Upper lobe of left lung (tissue), 6 donors: ENCODE measurements at regions not wholly inside any gene's neighbourhood (a gene's known extent, or its start where the extent isn't known, plus 50 kb on each side); places are given as distances from the start of the nearest gene placed in this dataset.

Source experiments
- ATAC-seq, 2 donors: fragments of 200-7000 bp; cut with Tn5 transposase; one replicate each; pipeline ENCODE4 v1.9.1; 2022; ENCODE audit warnings: mild to moderate bottlenecking in 2 of 2, moderate library complexity in 2 of 2; ENCODE audit not compliant: low FRiP score in 2 of 2
- DNase-seq, 2 donors: peaks; one replicate each; pipeline ENCODE4 v3.0.0-alpha.2; 2019 to 2020
- H3K27ac ChIP-seq, 4 donors: fragments of 200-600 bp; sonication (generic); one replicate each; pipeline ENCODE4 v1.5.1; 2016 to 2019
- H3K27me3 ChIP-seq, 4 donors: fragments of 200-600 bp; sonication (generic); one replicate each; pipeline ENCODE4 v1.5.1; 2017 to 2019
- H3K36me3 ChIP-seq, 4 donors: fragments of 200-600 bp; sonication (generic); one replicate each; pipeline ENCODE4 v1.5.1; 2016 to 2019
- H3K4me1 ChIP-seq, 4 donors: fragments of 200-600 bp; sonication (generic); one replicate each; pipeline ENCODE4 v1.5.1; 2018 to 2019
- H3K4me3 ChIP-seq, 4 donors: fragments of 200-600 bp; sonication (generic); one replicate each; pipeline ENCODE4 v1.5.1; 2017 to 2019; ENCODE audit warnings: mild to moderate bottlenecking in 2 of 4, moderate library complexity in 1 of 4
- H3K9me3 ChIP-seq, 4 donors: fragments of 200-600 bp; sonication (generic); one replicate each; pipeline ENCODE4 v1.5.1; 2018 to 2019
- CTCF ChIP-seq, 6 experiments: fragments of 450-650 bp in 4 of 6; fragments of 200-600 bp in 2 of 6; sonication (generic) in 2 of 6; IDR thresholded peaks; one replicate each; pipeline ENCODE4 v1.5.1; 2016 to 2019; ENCODE audit warnings: antibody characterized with exemption in 6 of 6
- EP300 ChIP-seq, 4 donors: sonication (generic); formaldehyde crosslinking; IDR thresholded peaks; one replicate each; pipeline ENCODE4 v1.5.1; 2017; ENCODE audit warnings: antibody characterized with exemption in 4 of 4, control low read depth in 2 of 4
- POLR2A ChIP-seq, 4 donors: fragments of 450-650 bp; IDR thresholded peaks; one replicate each; pipeline ENCODE4 v1.5.1; 2016 to 2017; ENCODE audit warnings: antibody characterized with exemption in 4 of 4, mild to moderate bottlenecking in 2 of 4
- POLR2AphosphoS5 ChIP-seq, 2 donors: sonication (generic); formaldehyde crosslinking; IDR thresholded peaks; one replicate each; pipeline ENCODE4 v1.5.1; 2017; ENCODE audit warnings: antibody characterized with exemption in 2 of 2
- WGBS, 2 donors: methylation state at CpG; one replicate each; pipeline ENCODE4 v1.1.5; 2017 to 2018; 5-methylcytosine and 5-hydroxymethylcytosine counted together
- donor health status: DM: no; HTN: no; CAD: no; lungs with moderate emphysema.
- donor health status: DM: no; HTN: yes; CAD: no; lungs with severe emphysema.

DNA sequence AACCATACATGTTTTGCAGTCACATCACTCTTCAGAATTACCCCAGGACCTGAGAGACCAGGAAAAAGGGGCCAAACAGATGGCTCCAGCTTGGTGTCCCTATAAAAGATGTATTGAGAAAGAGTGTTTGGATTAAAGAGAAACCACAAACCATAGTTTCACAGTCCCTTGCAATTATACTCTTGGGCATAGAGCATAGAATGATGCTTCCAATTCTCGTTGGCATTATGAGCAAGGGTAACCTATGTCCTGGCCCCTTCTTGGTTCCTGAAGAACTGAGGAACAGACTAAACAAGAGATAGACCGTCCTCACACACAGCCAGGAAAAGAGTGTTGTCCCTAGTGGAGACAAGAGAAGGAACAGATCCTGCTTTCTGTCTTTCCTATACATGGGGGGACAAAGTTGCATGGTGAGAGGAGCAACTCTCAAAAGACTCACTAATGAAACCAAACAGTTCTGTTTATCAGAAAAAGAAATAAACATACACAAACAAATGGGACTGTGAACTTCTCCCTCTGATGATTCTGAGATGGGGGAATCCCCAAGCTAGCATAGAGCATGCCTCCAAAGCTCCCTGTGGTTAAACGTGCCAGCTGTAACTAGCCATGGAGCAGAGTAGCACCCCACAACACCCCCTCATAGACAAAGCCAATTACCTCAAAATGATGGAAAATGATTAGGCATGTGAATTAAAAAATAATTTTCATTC, 908.6 kb downstream of the NTRK3 start:
- Histone ChIP-seq H3K9me3 (no peaks in the 10 kb centered on the region), H3K27me3 (no peaks in the 10 kb centered on the region), H3K4me3 (no peak overlapping the region), H3K27ac (no peak overlapping the region), H3K36me3 (no peaks in the 10 kb centered on the region), H3K4me1 (no peaks in the 10 kb centered on the region)
- ATAC-seq = no peak
- DNase-seq = no peak
- WGBS, 2 donors = 38 to 43% methylated on average over 3 of the region's 3 CpGs
- no peak for TF ChIP-seq POLR2AphosphoS5 (IDR thresholded peaks at IDR 0.05)
- TF ChIP-seq CTCF (IDR thresholded peaks at IDR 0.05) = no peak
- TF ChIP-seq EP300 (IDR thresholded peaks at IDR 0.05) = no peak
- TF ChIP-seq POLR2A (IDR thresholded peaks at IDR 0.05) = no peak

- Histone ChIP-seq H3K4me1 (no peaks in the 10 kb centered on the region), H3K36me3 (no peaks in the 10 kb centered on the region), H3K9me3 (no peaks in the 10 kb centered on the region), H3K27me3 (no peaks in the 10 kb centered on the region), H3K27ac (no peak overlapping the region), H3K4me3 (no peak overlapping the region)
- DNase-seq (no peak), ATAC-seq (no peak)
- WGBS, 2 donors = 94% methylated on average over 2 of the region's 2 CpGs
- TF ChIP-seq EP300 (IDR thresholded peaks at IDR 0.05) (no peak), POLR2AphosphoS5 (IDR thresholded peaks at IDR 0.05) (no peak), POLR2A (IDR thresholded peaks at IDR 0.05) (no peak), CTCF (IDR thresholded peaks at IDR 0.05) (no peak)
Measured at GRCh38 chr15:87345961-87346360, 910.6 kb downstream of the NTRK3 start.

DNA sequence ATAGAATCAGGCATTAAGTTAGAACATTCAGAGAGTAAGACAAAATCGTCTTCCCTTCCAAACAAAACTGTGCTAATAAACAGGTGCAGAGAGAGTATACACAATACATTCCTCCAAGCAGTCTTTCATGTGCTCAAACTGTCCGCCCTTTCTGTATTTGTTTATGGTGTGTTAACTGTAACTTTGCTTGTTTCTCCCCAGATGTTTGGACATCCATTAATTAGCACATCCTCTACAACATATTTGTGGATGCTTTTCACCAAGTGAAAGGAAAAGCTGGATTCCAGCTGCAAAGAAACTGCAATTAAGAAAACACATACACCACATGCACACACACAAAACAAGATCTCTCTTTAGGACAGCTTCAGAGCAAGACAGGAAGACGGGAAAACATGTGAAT, 912.6 kb downstream of the NTRK3 start:
- Histone ChIP-seq H3K4me3 (no peak overlapping the region), H3K27me3 (no peaks in the 10 kb centered on the region), H3K36me3 (no peaks in the 10 kb centered on the region), H3K9me3 (no peaks in the 10 kb centered on the region), H3K27ac (no peak overlapping the region), H3K4me1 (no peaks in the 10 kb centered on the region)
- ATAC-seq (no peak), DNase-seq (no peak)
- TF ChIP-seq CTCF (IDR thresholded peaks at IDR 0.05) (no peak), POLR2AphosphoS5 (IDR thresholded peaks at IDR 0.05) (no peak)
- 45 to 51% methylated on average over 3 of the region's 3 CpGs for WGBS, 2 donors

GRCh38 chr15:87340370-87340769, 916.2 kb downstream of the NTRK3 start:
- DNase-seq (no peak), ATAC-seq (no peak)
- Histone ChIP-seq H3K27me3 (no peaks in the 10 kb centered on the region), H3K27ac (no peak overlapping the region), H3K36me3 (no peaks in the 10 kb centered on the region), H3K9me3 (no peaks in the 10 kb centered on the region), H3K4me3 (no peak overlapping the region), H3K4me1 (no peaks in the 10 kb centered on the region)
- TF ChIP-seq EP300 (IDR thresholded peaks at IDR 0.05) (no peak), CTCF (IDR thresholded peaks at IDR 0.05) (no peak), POLR2AphosphoS5 (IDR thresholded peaks at IDR 0.05) (no peak), POLR2A (IDR thresholded peaks at IDR 0.05) (no peak)

DNA sequence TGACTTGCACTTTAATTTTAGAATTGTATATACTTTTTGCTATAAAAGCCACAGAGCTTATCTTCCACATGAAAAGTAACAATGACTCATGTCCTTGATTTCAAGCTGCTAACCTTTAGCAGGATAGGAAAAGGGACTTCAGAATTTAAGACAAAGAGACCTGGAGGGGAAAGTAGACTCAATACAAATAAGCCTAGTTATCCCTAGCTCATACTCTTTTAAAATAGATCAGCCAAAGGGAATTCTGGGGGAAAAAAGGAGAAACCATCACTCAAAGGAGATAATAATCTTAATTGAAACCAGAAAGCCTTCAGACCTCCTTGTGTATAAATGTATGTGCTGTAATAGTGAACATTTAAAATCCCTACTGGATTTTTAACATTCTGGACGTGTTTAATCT, 930.3 kb downstream of the NTRK3 start:
- Histone ChIP-seq H3K27ac (no peak overlapping the region), H3K27me3 (no peaks in the 10 kb centered on the region), H3K4me1 (no peaks in the 10 kb centered on the region), H3K36me3 (no peaks in the 10 kb centered on the region), H3K9me3 (no peaks in the 10 kb centered on the region), H3K4me3 (no peak overlapping the region)
- ATAC-seq (no peak), DNase-seq (no peak)
- WGBS, 2 donors = 31 to 39% methylated on average over 1 of the region's 1 CpG
- TF ChIP-seq POLR2AphosphoS5 (IDR thresholded peaks at IDR 0.05) = no peak
- no peak for TF ChIP-seq EP300 (IDR thresholded peaks at IDR 0.05)
- TF ChIP-seq POLR2A (IDR thresholded peaks at IDR 0.05) = no peak
- no peak for TF ChIP-seq CTCF (IDR thresholded peaks at IDR 0.05)
